ENCODE measurements at regions not wholly inside any gene's neighbourhood (a gene's known extent, or its start where the extent isn't known, plus 50 kb on each side); places are given as distances from the start of the nearest gene placed in this dataset.
"Not testable (repeated sequence)": the region's sequence is repeated elsewhere in the genome, so short reads cannot be mapped to it uniquely, and the experiment has no call there.

GRCh38 chr2:77578354-77578753 lies 56.2 kb upstream of the LRRTM4 start:
- no peak for DNase-seq

GRCh38 chr2:77579076-77579769 lies 57.0 kb upstream of the LRRTM4 start:
- DNase-seq, result no peak

DNA sequence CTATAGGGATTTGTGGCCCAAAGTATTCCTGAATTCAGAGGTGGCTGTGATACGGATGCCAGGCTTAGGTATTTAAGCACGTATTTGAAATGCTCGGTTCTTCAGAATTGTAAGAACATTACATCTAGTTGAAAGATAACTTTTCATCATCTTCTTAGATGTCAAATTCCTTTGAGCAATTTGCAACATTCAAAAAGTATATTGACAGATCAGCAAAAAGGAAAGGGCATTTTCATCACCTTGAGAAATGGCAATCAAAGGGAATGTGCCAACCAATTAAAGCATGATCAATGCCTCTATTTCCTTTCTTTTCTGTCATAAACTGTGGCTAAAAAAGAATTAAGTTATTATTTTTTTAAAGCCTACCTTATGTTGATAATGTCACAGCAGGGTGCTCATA lies 66.3 kb upstream of the LRRTM4 start:
- DNase-seq, result no peak

DNA sequence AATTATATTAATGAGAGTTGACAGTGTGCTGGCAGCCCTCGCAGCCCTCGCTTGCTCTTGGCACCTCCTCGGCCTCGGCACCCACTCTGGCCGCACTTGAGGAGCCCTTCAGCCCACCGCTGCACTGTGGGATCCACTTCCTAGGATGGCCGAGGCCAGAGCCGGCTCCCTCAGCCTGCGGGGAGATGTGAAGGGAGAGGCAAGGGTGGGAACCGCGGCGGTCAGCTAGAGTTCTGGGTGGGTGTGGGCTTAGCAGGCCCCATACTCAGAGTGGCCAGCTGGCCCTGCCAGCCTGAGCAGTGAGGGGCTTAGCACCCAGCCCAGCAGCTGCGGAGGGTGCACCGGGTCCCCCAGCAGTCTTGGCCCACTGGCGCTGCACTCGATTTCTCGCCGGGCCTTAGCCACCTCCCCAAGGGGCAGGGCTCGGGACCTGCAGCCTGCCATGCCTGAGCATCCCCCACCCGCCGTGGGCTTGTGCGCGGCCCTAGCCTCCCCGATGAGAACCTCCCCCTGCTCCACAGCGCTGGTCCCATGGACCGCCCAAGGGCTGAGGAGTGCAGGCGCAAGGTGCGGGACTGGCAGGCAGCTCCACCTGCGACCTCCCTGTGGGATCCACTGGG lies 68.2 kb upstream of the LRRTM4 start:
- DNase-seq, result no peak

DNA sequence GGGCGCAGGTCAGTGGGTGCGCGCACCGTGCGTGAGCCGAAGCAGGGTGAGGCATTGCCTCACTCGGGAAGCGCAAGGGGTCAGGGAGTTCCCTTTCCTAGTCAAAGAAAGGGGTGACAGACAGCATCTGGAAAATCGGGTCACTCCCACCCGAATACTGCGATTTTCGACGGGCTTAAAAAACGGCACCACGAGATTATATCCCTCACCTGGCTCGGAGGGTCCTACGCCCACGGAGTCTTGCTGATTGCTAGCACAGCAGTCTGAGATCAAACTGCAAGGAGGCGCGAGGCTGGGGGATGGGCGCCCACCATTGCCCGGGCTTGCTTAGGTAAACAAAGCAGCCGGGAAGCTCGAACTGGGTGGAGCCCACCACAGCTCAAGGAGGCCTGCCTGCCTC lies 70.8 kb upstream of the LRRTM4 start:
- DNase-seq, result not testable (repeated sequence)

DNA sequence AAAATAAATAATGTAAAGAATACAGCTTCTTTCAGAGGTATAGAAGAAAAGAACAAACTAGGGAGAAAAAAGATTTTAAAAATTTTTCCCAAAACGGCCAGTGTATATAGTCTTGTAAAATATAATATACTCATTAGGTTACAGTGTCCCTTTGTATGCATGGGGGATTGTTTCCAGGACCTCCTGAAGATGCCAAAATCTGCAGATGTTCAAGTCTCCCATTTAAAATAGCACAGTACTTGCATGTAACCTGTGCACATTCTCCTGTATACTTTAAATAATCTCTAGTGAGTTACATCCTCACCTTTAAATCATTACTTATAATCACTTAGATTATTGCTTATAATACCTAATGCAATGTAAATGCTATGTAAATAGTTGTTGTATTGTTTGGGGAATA lies 80.6 kb upstream of the LRRTM4 start:
- DNase-seq, result no peak

DNA sequence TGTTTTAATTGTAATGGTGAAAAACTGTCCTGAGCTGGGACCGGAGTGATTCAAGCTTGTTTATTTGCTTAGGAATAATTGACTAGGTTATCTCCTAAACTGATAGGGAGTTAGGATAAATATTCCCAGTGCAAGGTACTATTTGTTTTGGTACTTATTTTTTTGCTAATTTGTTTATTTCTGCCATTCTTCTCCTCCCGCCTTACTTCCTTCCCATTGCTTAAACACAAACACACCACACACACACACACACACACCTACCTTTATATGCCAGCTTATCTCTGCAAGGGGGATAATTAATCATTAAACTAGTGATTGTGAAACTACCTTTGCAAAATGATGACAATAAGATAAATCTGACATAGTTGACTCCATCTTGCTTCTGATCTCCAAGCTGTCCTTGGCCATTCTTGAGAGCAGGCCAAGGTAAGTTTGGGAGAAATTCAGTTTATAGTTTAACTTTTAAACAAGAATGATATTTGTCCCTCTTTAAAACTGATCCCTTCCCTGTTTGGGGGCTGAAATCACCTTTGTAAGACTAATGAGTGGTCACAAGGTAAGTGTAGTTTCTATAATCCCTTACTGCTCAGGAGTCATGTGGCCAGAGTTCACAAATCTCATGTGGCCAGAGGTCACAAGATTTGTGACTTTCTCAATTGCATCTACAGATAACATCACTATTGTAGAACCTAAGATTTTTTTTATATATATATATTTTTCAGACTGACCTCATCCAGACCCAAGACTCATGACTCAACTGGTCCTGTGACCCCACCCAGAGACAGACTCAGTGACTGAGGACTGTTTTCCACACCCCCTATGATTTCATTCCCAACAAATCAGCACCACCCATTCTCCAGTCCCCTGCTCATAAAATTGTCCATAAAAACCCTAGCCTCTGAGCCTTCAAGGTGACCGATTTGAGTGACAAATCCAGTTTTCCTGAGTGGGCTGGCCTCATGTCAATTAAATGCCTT lies 83.1 kb upstream of the LRRTM4 start:
- DNase-seq, result no peak

GRCh38 chr2:77608510-77608909 lies 86.3 kb upstream of the LRRTM4 start:
- DNase-seq, result no peak

GRCh38 chr2:77629539-77629938 lies 107.4 kb upstream of the LRRTM4 start:
- no peak for DNase-seq

GRCh38 chr2:77631007-77631406 lies 108.8 kb upstream of the LRRTM4 start:
- DNase-seq, result no peak

GRCh38 chr2:77633601-77634000 lies 111.4 kb upstream of the LRRTM4 start:
- DNase-seq, result no peak

DNA sequence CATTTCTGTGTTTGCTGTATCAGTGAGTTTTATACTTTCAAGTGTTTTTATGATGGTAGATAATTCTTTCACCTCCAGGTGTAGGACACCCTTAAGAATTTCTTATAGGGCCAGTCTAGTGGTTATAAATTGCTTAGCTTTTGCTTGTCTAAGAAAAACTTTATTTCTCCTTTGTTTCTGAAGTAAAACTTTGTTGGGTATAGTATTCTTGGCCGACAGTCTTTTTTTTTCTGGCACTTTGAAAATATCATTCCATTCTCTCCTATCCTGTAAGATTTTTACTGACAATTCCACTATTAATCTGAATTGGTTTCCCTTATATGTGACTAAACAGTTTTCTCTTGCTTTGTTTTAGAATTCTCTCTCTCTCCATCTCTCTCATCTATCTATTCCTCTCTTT lies 118.7 kb upstream of the LRRTM4 start:
- no peak for DNase-seq

GRCh38 chr2:77642339-77642738 lies 120.2 kb upstream of the LRRTM4 start:
- no peak for DNase-seq

- no peak for DNase-seq
Observed at GRCh38 chr2:77649856-77650255, 127.7 kb upstream of the LRRTM4 start.

- DNase-seq, result no peak
Observed at GRCh38 chr2:77652499-77652898, 130.3 kb upstream of the LRRTM4 start.

DNA sequence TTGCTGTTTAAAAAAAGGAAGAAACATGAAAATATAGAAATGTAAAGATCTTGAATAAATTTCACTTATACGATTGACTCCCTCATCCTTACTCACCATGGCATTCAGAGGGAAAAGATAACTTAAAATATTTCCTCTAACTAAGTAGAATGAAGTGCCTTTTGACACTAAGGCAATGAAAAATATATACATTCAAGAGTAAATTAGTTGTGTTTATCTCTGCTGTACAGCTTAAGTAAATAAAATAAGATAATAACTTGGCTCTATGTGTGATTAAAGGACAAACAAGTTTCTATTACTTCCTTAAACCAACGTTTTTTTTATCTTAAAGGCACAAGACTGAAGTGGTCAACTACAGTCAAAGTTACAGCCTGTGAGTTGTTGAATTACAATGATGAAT lies 142.3 kb upstream of the LRRTM4 start:
- no peak for DNase-seq

GRCh38 chr2:77666251-77666980 lies 144.2 kb upstream of the LRRTM4 start:
- no peak for DNase-seq

- DNase-seq, result not testable (repeated sequence)
Observed at GRCh38 chr2:77684543-77685319, 162.6 kb upstream of the LRRTM4 start.

DNA sequence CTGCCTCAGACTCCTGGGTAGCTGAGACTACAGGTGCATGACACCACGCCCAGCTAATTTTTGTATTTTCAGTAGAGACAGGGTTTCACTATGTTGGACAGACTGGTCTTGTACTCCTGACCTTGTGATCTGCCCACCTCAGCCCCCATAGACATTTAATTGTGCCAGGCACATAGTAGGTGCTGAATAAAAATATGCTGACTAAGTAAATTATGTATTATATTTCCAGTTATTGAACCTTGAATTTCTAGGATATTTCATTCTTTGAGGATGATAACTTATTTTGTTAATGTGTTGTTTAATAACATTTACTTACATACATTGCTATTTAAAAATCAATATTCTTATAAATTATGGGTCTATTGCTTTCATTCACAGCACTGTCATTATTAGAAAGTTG lies 190.4 kb upstream of the LRRTM4 start:
- no peak for DNase-seq

GRCh38 chr2:77713412-77713811 lies 191.2 kb upstream of the LRRTM4 start:
- DNase-seq, result no peak

DNA sequence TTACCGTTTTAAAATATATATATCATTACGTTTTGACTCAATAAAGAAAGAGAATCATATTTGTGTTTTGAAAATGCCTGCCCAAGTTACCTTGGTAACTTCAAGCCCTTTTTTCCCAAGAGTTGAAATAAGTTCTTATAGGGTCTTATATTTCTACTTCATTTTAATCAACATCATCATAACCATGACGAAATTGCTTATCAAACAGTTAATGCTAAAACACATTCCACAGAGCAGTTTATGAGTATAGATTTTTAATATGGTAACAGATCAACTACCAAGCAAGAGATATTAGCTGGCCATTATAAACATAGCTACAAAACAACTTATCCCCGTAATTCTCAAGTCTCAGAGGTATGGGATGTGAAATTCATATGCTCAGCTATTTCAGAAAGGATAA lies 197.9 kb upstream of the LRRTM4 start:
- no peak for DNase-seq

GRCh38 chr2:77721593-77721992 lies 199.4 kb upstream of the LRRTM4 start:
- no peak for DNase-seq

Measured in NCI-H748 treated with DMSO at 0.1 percent for 48 hours (cell line).